ENCODE measurements at regions not wholly inside any gene's neighbourhood (a gene's known extent, or its start where the extent isn't known, plus 50 kb on each side); places are given as distances from the start of the nearest gene placed in this dataset.
"Not testable (repeated sequence)": the region's sequence is repeated elsewhere in the genome, so short reads cannot be mapped to it uniquely, and the experiment has no call there.

- H3K27ac ChIP-seq (ENCODE audit: low read depth, low read length), result no peak overlapping the region
Measured at GRCh38 chr20:53805895-53806384, 212.3 kb upstream of the ZNF217 start.

DNA sequence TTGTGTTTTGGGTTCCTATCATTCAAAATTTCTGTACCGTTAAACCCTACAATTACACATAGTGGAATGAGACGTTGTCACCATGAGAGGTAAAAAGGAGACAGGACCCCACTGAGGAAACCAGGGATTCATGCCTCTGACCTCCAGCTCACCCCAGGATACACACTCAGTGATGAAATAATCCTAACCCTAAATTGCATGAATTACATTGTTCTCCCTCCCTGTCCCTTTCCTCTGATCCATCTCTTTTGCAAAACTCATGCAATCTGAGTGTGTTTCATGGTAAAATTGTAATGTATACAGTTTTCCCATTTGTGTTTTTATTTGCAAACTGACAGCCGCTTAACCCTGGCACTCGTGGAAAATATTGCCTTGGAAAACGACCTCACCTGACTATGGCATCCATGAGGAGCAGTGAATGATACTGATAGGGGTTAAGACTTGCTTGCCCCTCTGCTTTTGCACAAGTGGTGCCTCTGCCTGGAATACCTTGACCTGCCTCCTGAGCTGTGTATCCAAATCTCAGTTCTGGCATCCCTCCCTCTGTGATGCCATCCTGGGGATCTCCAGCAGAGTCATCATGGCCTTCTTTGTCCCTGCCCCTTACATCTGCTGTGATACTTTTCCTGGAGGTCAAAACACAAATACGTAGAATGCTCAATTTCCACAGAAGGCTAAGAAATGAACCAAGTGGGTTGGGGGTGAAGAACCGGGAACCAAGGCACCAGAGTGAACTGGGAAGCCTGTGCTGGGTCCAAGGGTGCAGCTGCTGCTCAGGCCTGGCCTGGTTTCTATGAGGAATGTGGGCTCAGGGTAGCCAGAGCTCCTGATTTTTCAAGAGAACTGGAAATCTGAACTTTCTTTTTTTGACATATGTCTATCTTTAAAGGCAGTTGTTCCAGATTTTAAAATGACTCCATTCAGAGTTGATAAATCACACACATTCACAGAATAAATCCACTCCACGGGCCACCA is 211.6 kb upstream of the ZNF217 start:
- Histone ChIP-seq H3K27me3 (ENCODE audit: control insufficient read depth, low read length) (no peaks in the 10 kb centered on the region), H4K20me1 (ENCODE audit: control insufficient read depth, insufficient read depth, low read depth, low read length) (no peaks in the 10 kb centered on the region), H3K4me2 (ENCODE audit: low read length) (no peak overlapping the region), H3K9me2 (replicated peaks; ENCODE audit: control insufficient read depth, low read length) (no peaks in the 10 kb centered on the region), H3K27ac (ENCODE audit: low read depth, low read length) (no peak overlapping the region), H3K4me3 (ENCODE audit: low read length) (no peak overlapping the region), H3K9me3 (ENCODE audit: control insufficient read depth, insufficient read depth, low read length) (no peaks in the 10 kb centered on the region), H3K36me3 (ENCODE audit: control insufficient read depth, low read length) (no peaks in the 10 kb centered on the region), H3F3A (ENCODE audit: control insufficient read depth, insufficient read depth) (no peaks in the 10 kb centered on the region), H3K79me2 (ENCODE audit: control insufficient read depth, low read length) (no peaks in the 10 kb centered on the region), H3K4me1 (ENCODE audit: control insufficient read depth, low read length) (no peaks in the 10 kb centered on the region)
- no peak for TF ChIP-seq EZH2phosphoT487 (IDR thresholded peaks at IDR 0.05; ENCODE audit: borderline replicate concordance, low read length)

More at GRCh38 chr20:53805895-53806384, 212.3 kb upstream of the ZNF217 start:
- H3K4me1 ChIP-seq (ENCODE audit: control insufficient read depth, low read length), result no peaks in the 10 kb centered on the region
- no peaks in the 10 kb centered on the region for H3K36me3 ChIP-seq (ENCODE audit: control insufficient read depth, low read length)
- H3K9me3 ChIP-seq (ENCODE audit: control insufficient read depth, insufficient read depth, low read length), result no peaks in the 10 kb centered on the region
- H3K27me3 ChIP-seq (ENCODE audit: control insufficient read depth, low read length), result no peaks in the 10 kb centered on the region
- no peaks in the 10 kb centered on the region for H3K79me2 ChIP-seq (ENCODE audit: control insufficient read depth, low read length)
- TF ChIP-seq CTCF (IDR thresholded peaks at IDR 0.05; ENCODE audit: low read depth, low read length, poor library complexity, severe bottlenecking) (no peak), EZH2phosphoT487 (IDR thresholded peaks at IDR 0.05; ENCODE audit: borderline replicate concordance, low read length) (no peak)
- H4K20me1 ChIP-seq (ENCODE audit: control insufficient read depth, insufficient read depth, low read depth, low read length), result no peaks in the 10 kb centered on the region
- no peak overlapping the region for H3K4me2 ChIP-seq (ENCODE audit: low read length)
- H3K4me3 ChIP-seq (ENCODE audit: low read length), result no peak overlapping the region
- no peaks in the 10 kb centered on the region for H3K9me2 ChIP-seq (replicated peaks; ENCODE audit: control insufficient read depth, low read length)
- no peaks in the 10 kb centered on the region for H3F3A ChIP-seq (ENCODE audit: control insufficient read depth, insufficient read depth)

GRCh38 chr20:53804308-53804707 is 210.7 kb upstream of the ZNF217 start:
- not testable (repeated sequence) for H3K4me2 ChIP-seq (ENCODE audit: low read length); H3F3A ChIP-seq (ENCODE audit: control insufficient read depth, insufficient read depth); H3K27me3 ChIP-seq (ENCODE audit: control insufficient read depth, low read length); H3K9me2 ChIP-seq (replicated peaks; ENCODE audit: control insufficient read depth, low read length); H4K20me1 ChIP-seq (ENCODE audit: control insufficient read depth, insufficient read depth, low read depth, low read length); H3K4me1 ChIP-seq (ENCODE audit: control insufficient read depth, low read length); H3K79me2 ChIP-seq (ENCODE audit: control insufficient read depth, low read length); H3K9me3 ChIP-seq (ENCODE audit: control insufficient read depth, insufficient read depth, low read length); H3K36me3 ChIP-seq (ENCODE audit: control insufficient read depth, low read length); H3K27ac ChIP-seq (ENCODE audit: low read depth, low read length); H3K4me3 ChIP-seq (ENCODE audit: low read length)

- H3K27ac ChIP-seq (ENCODE audit: low read depth, low read length), result no peak overlapping the region
- TF ChIP-seq CTCF (IDR thresholded peaks at IDR 0.05; ENCODE audit: low read depth, low read length, poor library complexity, severe bottlenecking), result no peak
- TF ChIP-seq EZH2phosphoT487 (IDR thresholded peaks at IDR 0.05; ENCODE audit: borderline replicate concordance, low read length), result no peak
- H3K9me2 ChIP-seq (replicated peaks; ENCODE audit: control insufficient read depth, low read length), result no peaks in the 10 kb centered on the region
- H3K27me3 ChIP-seq (ENCODE audit: control insufficient read depth, low read length), result no peaks in the 10 kb centered on the region
- no peaks in the 10 kb centered on the region for H3K9me3 ChIP-seq (ENCODE audit: control insufficient read depth, insufficient read depth, low read length)
- H3K4me1 ChIP-seq (ENCODE audit: control insufficient read depth, low read length), result no peaks in the 10 kb centered on the region
- H3K4me3 ChIP-seq (ENCODE audit: low read length), result no peak overlapping the region
- no peaks in the 10 kb centered on the region for H3K79me2 ChIP-seq (ENCODE audit: control insufficient read depth, low read length)
- H3K4me2 ChIP-seq (ENCODE audit: low read length), result no peak overlapping the region
- H3F3A ChIP-seq (ENCODE audit: control insufficient read depth, insufficient read depth), result no peaks in the 10 kb centered on the region
- H4K20me1 ChIP-seq (ENCODE audit: control insufficient read depth, insufficient read depth, low read depth, low read length), result no peaks in the 10 kb centered on the region
- H3K36me3 ChIP-seq (ENCODE audit: control insufficient read depth, low read length), result no peaks in the 10 kb centered on the region
Measured at GRCh38 chr20:53803492-53804155, 210.0 kb upstream of the ZNF217 start.

All from DOHH2 (cell line).